Hepatocyte (in vitro differentiated cells): ENCODE measurements at regions not wholly inside any gene's neighbourhood (a gene's known extent, or its start where the extent isn't known, plus 50 kb on each side); places are given as distances from the start of the nearest gene placed in this dataset.

Experiments
- DNase-seq: peaks from one replicate; pipeline ENCODE4 v3.0.0-alpha.2; 2016; ENCODE audit warnings: low spot score
- H2AFZ ChIP-seq: fragments of 200-600 bp; sonication (generic); 2 replicates; pipeline ENCODE4 v1.6.0; 2016; ENCODE audit warnings: antibody characterized with exemption, mild to moderate bottlenecking
- H3K27ac ChIP-seq: fragments of 200-600 bp; sonication (generic); 2 replicates; pipeline ENCODE4 v1.5.1; 2016; ENCODE audit warnings: mild to moderate bottlenecking
- H3K27me3 ChIP-seq: fragments of 200-600 bp; sonication (generic); 2 replicates; pipeline ENCODE4 v1.6.1; 2016
- H3K36me3 ChIP-seq: fragments of 200-600 bp; sonication (generic); replicated peaks from 2 replicates; pipeline ENCODE4 v1.5.1; 2016; ENCODE audit warnings: low read depth; ENCODE audit not compliant: insufficient read depth
- H3K4me1 ChIP-seq: fragments of 200-600 bp; sonication (generic); 2 replicates; pipeline ENCODE4 v1.5.1; 2016; ENCODE audit warnings: mild to moderate bottlenecking, moderate library complexity; ENCODE audit not compliant: insufficient read depth
- H3K4me2 ChIP-seq: fragments of 200-600 bp; sonication (generic); 2 replicates; pipeline ENCODE4 v1.6.0; 2016
- H3K4me3 ChIP-seq: fragments of 200-600 bp; sonication (generic); 2 replicates; pipeline ENCODE4 v1.5.1; 2016; ENCODE audit warnings: mild to moderate bottlenecking
- H3K79me2 ChIP-seq: fragments of 200-600 bp; sonication (generic); 2 replicates; pipeline ENCODE4 v1.6.0; 2017; ENCODE audit warnings: mild to moderate bottlenecking
- H3K9me2 ChIP-seq: fragments of 200-600 bp; sonication (generic); replicated peaks from 2 replicates; pipeline ENCODE4 v1.6.0; 2017; ENCODE audit warnings: mild to moderate bottlenecking; ENCODE audit not compliant: insufficient read depth
- H3K9me3 ChIP-seq: fragments of 200-600 bp; sonication (generic); 2 replicates; pipeline ENCODE4 v1.5.1; 2016; ENCODE audit warnings: low read depth, mild to moderate bottlenecking
- H4K20me1 ChIP-seq: fragments of 200-600 bp; sonication (generic); 2 replicates; pipeline ENCODE4 v1.6.0; 2016; ENCODE audit warnings: mild to moderate bottlenecking; ENCODE audit not compliant: insufficient read depth, poor library complexity, severe bottlenecking
- EZH2 ChIP-seq: fragments of 200-600 bp; sonication (generic); IDR thresholded peaks from 2 replicates; pipeline ENCODE4 v1.6.1; 2016; ENCODE audit warnings: antibody characterized with exemption, mild to moderate bottlenecking, borderline replicate concordance
- EZH2phosphoT487 ChIP-seq: fragments of 200-600 bp; sonication (generic); IDR thresholded peaks from one replicate; pipeline ENCODE4 v1.6.1; 2018; ENCODE audit warnings: antibody characterized with exemption, mild to moderate bottlenecking, low read depth, moderate library complexity; ENCODE audit not compliant: unreplicated experiment, severe bottlenecking
- WGBS: methylation state at CpG from one replicate; pipeline ENCODE4 v1.1.6; 2016; ENCODE audit warnings: low lambda C conversion rate; ENCODE audit errors: missing lambda C conversion rate; 5-methylcytosine and 5-hydroxymethylcytosine counted together
- TF ChIP-seq, protein P1 (sequence below): fragments of 200-600 bp; sonication (generic); IDR thresholded peaks from 2 replicates; pipeline ENCODE4 v1.5.1; 2016; ENCODE audit warnings: antibody characterized with exemption, mild to moderate bottlenecking; ENCODE audit not compliant: poor library complexity

DNA sequence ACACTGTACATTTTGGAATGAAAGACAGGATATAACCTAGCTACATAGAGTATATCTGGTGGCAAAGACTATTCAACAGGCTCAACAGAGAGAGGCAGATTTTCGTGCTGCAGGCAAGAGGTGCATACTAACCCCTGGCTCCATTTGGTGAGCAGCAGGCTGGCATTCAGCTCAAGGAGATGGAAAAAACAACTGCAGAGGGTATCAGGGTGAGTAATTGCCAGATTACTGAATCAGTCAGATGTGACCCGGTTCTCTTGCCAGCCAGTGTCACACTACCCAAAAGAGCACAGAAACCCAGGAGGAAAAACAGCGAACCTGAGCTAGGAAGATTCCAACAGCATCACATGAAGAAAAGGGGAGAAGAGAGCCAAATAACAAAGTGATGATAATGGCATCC lies 130.4 kb upstream of the PRLR start:
- H3K27me3 ChIP-seq, result no peaks in the 10 kb centered on the region
- H3K9me3 ChIP-seq, result no peaks in the 10 kb centered on the region
- no peaks in the 10 kb centered on the region for H3K4me1 ChIP-seq
- DNase-seq, result no peak
- no peaks in the 10 kb centered on the region for H3K9me2 ChIP-seq
- no peaks in the 10 kb centered on the region for H3K79me2 ChIP-seq
- no peak for TF ChIP-seq EZH2phosphoT487
- no peak for TF ChIP-seq EZH2
- TF ChIP-seq, protein P1, sequence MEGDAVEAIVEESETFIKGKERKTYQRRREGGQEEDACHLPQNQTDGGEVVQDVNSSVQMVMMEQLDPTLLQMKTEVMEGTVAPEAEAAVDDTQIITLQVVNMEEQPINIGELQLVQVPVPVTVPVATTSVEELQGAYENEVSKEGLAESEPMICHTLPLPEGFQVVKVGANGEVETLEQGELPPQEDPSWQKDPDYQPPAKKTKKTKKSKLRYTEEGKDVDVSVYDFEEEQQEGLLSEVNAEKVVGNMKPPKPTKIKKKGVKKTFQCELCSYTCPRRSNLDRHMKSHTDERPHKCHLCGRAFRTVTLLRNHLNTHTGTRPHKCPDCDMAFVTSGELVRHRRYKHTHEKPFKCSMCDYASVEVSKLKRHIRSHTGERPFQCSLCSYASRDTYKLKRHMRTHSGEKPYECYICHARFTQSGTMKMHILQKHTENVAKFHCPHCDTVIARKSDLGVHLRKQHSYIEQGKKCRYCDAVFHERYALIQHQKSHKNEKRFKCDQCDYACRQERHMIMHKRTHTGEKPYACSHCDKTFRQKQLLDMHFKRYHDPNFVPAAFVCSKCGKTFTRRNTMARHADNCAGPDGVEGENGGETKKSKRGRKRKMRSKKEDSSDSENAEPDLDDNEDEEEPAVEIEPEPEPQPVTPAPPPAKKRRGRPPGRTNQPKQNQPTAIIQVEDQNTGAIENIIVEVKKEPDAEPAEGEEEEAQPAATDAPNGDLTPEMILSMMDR, result no peak
- 85% methylated on average over 3 of the region's 3 CpGs for WGBS
- no peak overlapping the region for H2AFZ ChIP-seq
- no peaks in the 10 kb centered on the region for H3K36me3 ChIP-seq
- H4K20me1 ChIP-seq, result no peaks in the 10 kb centered on the region
- H3K27ac ChIP-seq, result no peak overlapping the region
- no peak overlapping the region for H3K4me2 ChIP-seq
- H3K4me3 ChIP-seq, result no peak overlapping the region

DNA sequence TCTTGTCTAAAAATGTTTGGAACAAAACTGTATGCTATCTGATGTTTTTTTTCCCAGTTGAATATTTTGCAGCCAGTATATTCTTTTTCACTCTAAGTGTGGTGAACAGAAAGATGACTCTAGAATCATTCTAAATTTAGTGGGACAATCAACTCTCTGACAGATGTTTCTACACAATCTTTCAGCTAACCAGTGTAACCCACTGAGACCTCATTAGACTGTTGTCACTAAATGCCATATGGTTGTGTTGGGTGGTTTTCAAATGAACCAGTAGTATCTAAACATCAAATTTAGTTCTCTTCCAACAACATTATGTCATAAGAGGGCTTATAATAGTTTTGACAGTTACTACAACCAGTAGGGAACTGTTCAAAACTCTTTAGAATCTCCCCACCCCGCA lies 129.6 kb upstream of the PRLR start:
- TF ChIP-seq, protein P1, result no peak
- no peak for TF ChIP-seq EZH2phosphoT487
- TF ChIP-seq EZH2, result no peak
- no peaks in the 10 kb centered on the region for H3K9me3 ChIP-seq
- no peak overlapping the region for H3K4me3 ChIP-seq
- no peaks in the 10 kb centered on the region for H3K27me3 ChIP-seq
- peaks cover 3% of the 10 kb centered on the region for H3K4me1 ChIP-seq
- H4K20me1 ChIP-seq, result no peaks in the 10 kb centered on the region
- WGBS, result 96% methylated on average over 1 of the region's 1 CpG
- no peaks in the 10 kb centered on the region for H3K9me2 ChIP-seq
- no peak for DNase-seq
- H2AFZ ChIP-seq, result no peak overlapping the region
- H3K27ac ChIP-seq, result no peak overlapping the region
- no peak overlapping the region for H3K4me2 ChIP-seq
- H3K36me3 ChIP-seq, result no peaks in the 10 kb centered on the region
- no peaks in the 10 kb centered on the region for H3K79me2 ChIP-seq

DNA sequence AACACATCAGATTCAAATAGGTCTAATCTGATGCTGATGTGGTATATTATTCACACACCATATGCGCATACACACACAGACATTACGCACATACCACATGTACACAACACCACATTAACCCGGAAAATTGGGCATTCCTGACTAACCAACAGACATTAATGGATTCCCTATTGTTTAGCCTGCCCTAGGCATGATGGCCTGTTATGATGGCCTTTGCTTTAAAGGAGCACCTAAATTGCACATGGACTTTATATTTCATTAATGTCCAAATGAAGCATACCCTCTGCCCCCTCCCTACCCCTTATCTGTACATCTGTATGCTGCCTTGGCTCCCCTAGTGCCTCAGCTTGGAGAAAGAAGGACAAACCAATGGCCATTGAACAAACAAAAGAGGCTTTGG lies 127.7 kb upstream of the PRLR start:
- H3K4me3 ChIP-seq, result no peak overlapping the region
- TF ChIP-seq EZH2 (no peak), EZH2phosphoT487 (no peak)
- TF ChIP-seq, protein P1, result no peak
- no peak overlapping the region for H3K4me2 ChIP-seq
- H3K79me2 ChIP-seq, result no peaks in the 10 kb centered on the region
- H4K20me1 ChIP-seq, result no peaks in the 10 kb centered on the region
- no peak for DNase-seq
- H3K27ac ChIP-seq, result no peak overlapping the region
- no peak overlapping the region for H2AFZ ChIP-seq
- H3K9me2 ChIP-seq, result no peaks in the 10 kb centered on the region
- 94% methylated on average over 3 of the region's 3 CpGs for WGBS
- H3K36me3 ChIP-seq, result no peaks in the 10 kb centered on the region
- no peaks in the 10 kb centered on the region for H3K9me3 ChIP-seq
- H3K27me3 ChIP-seq, result no peaks in the 10 kb centered on the region
- H3K4me1 ChIP-seq, result peaks cover 3% of the 10 kb centered on the region

DNA sequence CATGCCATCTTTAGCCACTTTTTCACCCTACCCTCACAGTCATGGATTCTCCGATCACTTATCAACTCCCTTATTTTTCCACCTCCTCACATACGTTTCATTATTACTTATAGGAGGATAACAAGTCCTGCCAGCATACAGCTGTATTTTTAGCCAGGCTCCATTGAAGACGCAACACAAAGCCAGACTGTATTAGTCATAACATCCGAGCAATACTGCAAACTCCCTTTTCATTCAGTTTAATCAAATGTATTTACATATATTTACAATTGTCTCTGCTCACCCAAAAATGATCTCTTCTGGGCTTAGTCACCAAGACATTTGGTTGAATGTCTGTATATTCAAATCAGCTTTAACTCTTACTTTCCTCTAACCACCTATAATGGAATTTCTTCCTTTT lies 126.4 kb upstream of the PRLR start:
- Histone ChIP-seq H3K9me3 (no peaks in the 10 kb centered on the region), H3K79me2 (no peaks in the 10 kb centered on the region), H2AFZ (no peak overlapping the region), H3K4me2 (no peak overlapping the region), H3K4me1 (peaks cover 3% of the 10 kb centered on the region), H3K27me3 (no peaks in the 10 kb centered on the region), H3K4me3 (no peak overlapping the region), H3K9me2 (no peaks in the 10 kb centered on the region), H3K36me3 (no peaks in the 10 kb centered on the region), H4K20me1 (no peaks in the 10 kb centered on the region), H3K27ac (no peak overlapping the region)
- TF ChIP-seq EZH2, result no peak
- TF ChIP-seq EZH2phosphoT487, result no peak
- TF ChIP-seq, protein P1, result no peak
- DNase-seq, result no peak
- WGBS, result 86% methylated on average over 4 of the region's 4 CpGs
